ENCODE measurements at regions not wholly inside any gene's neighbourhood (a gene's known extent, or its start where the extent isn't known, plus 50 kb on each side); places are given as distances from the start of the nearest gene placed in this dataset.

DNA sequence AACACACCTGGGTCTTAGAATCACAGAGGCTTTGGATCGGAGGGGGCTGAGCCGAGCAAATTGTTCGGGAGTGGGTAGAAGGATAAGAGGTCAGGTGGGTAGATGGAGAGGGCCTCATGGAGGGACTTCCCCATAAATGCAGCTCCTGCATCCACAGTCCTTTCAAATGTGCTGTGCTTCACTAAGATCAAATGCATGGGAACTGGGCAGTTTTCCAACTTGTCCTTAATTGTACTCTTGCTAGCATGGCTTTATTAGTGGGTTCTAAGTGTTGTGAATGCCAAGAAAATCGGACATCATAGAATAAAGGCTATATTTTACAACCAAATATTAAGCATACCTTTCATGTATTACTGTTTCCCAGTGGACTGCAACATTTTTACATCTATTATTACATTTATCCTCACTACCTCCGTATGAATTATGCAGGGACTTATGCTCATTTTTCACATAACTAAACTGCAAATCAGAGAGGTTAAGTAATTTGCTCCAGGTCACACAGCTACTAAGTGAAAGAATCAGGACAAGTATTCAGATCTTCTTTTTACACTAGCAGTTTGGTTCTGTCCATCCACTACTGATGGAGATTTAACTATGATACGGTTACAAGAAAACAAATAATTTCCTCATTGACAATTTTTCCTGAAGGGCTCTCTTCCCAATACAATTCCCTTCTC lies 174.5 kb upstream of the RUNX1 start:
- DNase-seq (ENCODE audit: low read depth) = no peak

GRCh38 chr21:35222541-35222941 lies 173.4 kb upstream of the RUNX1 start:
- DNase-seq (ENCODE audit: low read depth) = no peak

- DNase-seq (ENCODE audit: low read depth) = no peak
These were observed 172.9 kb upstream of the RUNX1 start for GRCh38 chr21:35222021-35222420.

GRCh38 chr21:35220301-35220700 lies 171.2 kb upstream of the RUNX1 start:
- no peak for DNase-seq (ENCODE audit: low read depth)

DNA sequence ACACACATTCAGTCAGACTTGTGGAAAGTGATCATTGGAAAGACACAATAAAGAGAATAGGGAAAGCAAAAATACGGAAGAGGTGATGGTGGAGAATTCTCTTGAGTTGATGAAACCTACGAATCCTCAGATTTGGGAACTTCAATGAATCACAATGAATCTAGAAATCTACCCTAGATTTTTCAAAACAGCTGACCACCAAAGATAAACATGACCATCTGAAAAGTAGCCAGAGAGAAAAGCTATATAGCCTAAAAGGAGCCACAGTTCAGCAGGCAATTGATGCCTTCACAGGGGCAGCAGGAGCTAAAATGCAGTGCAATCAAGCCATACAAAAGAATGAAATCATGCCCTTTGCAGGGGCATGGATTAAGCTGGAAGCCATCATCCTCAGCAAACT lies 170.6 kb upstream of the RUNX1 start:
- DNase-seq (ENCODE audit: low read depth) = no peak

- DNase-seq (ENCODE audit: low read depth) = no peak
These were observed 170.2 kb upstream of the RUNX1 start for GRCh38 chr21:35219291-35219690.

- no peak for DNase-seq (ENCODE audit: low read depth)
These were observed 168.5 kb upstream of the RUNX1 start for GRCh38 chr21:35217504-35218060.

DNA sequence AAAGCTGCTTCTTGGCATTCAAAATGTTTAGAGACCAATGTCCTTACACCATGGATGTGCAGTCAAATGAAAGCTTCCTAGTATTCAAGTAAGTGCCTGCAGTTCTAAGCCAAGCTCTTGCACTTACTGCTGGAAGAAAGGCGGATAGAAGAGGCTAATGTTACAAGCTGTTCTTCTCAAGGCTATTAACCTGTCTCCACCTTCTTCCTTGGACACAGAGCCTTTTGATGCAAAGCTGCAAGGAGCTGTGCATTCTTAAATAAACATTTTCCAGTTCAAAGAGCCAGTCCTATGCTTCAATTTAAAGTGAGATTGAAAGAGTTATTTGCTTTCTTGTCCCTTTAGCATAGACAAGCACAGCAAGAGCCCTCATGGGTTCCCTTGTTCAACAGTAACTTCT lies 167.9 kb upstream of the RUNX1 start:
- no peak for DNase-seq (ENCODE audit: low read depth)

DNA sequence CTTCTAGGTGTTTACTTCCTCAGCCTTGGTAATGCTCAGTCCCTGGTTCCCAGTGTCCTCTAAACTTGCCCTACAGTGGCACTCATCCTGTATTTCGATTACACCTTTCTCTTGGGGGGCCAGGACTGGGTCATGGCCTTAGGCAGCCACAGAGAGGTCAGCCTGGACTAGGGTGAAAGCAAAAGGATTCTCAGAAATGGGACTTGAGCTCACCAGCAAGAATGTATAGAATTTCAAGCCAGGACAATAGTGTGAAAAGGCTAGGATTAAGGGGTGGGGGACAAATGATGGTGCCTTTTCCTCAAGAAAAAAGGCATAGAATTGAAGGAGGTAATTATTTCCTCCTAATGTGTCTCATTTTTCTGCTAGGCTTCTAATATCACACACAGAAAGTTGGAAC lies 166.8 kb upstream of the RUNX1 start:
- DNase-seq (ENCODE audit: low read depth) = no peak

DNA sequence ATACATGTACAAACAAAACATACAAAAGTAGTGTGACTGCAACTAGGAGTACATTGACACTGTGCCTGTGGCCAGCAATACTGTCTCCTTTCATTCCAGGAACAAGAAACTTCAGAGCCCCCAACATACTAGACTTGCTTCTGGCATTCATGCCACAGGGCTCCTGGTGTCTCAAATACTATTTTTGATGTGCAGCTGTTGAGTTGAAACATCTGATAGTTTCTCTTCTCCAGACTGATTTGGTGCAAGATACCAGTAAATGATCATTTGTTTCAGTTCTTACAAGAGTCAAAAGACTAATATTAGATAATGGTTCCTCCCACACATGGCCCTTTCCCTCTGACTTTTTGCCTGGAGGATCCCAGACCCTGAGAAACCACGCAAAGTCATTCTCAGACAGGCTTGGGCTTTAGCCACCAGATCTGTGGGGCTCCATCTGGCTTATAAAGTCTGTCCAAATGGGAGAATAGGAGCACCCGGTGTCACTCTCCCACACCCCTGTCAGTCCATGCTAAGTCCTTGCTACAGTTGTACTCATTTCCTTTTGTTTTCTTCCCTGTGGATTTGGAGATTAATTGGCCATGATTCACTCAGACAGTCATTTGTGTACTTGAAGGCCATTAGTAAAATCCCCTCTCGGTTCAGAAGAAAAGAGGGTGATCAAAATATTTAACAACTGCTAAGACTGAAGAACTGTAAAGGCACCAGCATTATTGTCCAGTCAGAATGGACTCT lies 163.5 kb upstream of the RUNX1 start:
- no peak for DNase-seq (ENCODE audit: low read depth)

GRCh38 chr21:35211782-35212181 lies 162.7 kb upstream of the RUNX1 start:
- no peak for DNase-seq (ENCODE audit: low read depth)

DNA sequence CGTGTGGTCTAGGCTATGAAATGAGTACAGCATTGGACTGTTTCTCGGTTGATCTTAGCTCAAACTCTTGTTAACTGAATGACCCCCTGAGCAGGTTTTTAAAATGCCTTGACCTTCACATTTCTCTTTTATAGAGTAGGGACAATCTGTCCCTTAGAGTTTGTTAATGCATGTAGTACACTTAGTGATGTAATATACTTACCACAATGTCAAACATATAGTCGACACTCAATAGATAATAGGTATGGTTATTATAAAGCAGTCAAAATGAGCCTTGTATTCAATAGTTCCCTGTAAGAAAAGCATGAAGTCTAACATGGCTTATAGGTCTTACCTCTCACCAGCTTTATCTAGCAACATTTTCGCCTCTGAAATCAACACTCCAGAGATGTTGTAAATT lies 161.0 kb upstream of the RUNX1 start:
- no peak for DNase-seq (ENCODE audit: low read depth)

GRCh38 chr21:35208810-35209517 lies 159.9 kb upstream of the RUNX1 start:
- DNase-seq (ENCODE audit: low read depth) = no peak

GRCh38 chr21:35208104-35208503 lies 159.0 kb upstream of the RUNX1 start:
- DNase-seq (ENCODE audit: low read depth) = no peak

GRCh38 chr21:35207322-35207721 lies 158.2 kb upstream of the RUNX1 start:
- no peak for DNase-seq (ENCODE audit: low read depth)

DNA sequence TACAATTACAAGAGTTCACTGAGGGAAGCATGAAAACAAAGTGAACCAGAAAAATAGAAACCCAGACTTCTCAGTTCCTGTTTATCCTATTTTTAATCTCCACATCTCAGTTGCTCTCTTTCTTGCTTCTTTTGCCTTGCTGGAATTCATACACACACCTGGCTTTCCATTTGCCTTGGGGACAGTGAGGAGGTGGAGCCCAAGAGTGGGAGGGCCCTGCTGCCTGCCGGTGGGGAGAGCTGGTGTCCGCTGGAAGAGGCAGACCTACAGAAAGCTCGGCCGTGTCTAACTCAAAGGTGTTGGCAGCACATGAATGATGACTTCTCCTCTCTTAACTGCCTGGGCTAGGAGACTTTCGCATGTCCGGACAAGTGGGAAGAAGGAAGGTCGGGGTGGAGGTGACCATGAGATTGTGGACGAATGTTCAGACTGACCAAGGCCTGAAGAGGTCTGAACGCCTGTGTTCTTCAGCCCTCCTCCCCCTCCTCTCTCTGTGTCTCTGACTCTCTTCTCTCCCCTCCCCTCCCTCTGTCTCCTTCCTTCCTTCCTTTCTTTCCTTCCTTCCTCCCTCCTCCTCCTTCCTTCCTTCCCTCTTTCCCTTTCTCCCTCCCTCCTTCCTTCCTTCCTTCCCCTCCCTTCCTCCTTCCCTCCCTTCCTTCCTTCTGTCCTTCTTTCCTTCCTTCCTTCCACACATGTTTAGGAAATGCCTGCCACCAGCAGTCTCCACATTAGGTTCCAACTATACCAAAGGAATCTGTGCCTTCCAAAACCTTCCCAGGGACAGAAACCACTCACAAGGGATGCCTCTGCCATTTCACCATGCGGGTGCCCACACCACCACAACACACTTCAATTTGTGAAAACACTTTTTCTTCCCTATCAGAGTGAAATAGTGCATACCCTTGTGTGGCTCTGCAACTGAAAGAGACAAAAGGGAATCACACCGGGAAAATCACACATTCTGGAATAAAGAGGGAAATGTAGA lies 157.3 kb upstream of the RUNX1 start:
- DNase-seq (ENCODE audit: low read depth) = no peak

- DNase-seq (ENCODE audit: low read depth) = no peak
These were observed 155.9 kb upstream of the RUNX1 start for GRCh38 chr21:35204850-35205541.

DNA sequence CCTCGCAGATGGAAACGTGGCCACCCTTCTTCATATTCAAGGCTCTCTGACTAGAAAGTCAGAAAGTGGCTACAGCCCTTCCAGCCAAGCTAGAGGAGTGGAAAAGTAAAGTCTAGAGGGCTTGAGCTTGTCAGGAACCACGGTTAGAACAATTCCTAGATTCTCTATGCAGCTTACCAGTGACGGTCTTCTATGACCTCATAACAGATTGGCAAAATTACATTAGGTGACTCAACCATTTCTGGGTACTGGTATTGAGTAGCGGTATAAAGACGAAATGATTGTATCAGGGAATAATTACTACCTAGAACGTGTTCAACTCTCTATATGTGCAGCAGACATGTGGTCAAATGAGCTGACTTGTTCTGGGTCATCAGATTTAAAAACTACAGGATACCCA lies 155.0 kb upstream of the RUNX1 start:
- DNase-seq (ENCODE audit: low read depth) = no peak

DNA sequence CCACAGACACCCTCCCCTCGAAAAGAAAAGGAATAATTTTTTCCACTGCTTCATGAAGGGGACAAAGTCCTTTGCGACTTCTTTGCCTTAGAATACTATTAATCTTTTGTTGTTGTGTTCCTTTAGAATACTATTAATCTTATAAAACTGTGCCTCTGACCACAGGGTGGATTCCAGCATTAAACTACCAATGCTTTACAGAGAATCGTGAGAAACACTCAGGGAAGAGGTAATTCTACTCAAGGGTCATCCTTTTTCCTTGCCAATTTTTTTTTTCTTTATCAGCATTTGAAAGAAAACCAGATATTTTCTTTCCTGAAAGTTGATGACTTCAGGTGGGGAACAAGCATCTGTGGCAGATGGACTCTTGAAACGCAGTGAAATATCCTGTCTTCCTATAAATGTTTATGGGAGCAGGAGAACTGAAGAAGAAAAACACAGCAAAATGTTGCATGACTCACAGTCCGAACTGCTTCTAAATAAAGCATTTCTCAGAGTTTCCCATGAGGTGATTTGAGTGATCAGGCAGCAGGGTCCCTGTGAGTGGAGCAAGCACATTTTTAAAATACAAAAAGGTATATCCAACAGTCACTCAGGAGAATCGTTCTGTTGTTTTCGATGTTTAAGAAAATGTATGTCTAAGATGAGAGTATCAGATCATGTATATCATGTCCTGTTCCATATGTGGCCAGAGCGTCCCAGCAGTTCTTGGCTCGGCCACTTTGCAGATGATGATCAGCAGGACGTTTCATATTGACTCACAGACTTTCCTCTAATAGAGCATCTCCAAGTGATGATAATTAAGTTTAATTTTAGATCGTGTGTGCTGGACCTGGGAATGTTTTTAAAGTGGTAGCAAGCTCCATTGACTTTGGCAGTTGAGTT lies 154.2 kb upstream of the RUNX1 start:
- DNase-seq (ENCODE audit: low read depth) = no peak

GRCh38 chr21:35202431-35202830 lies 153.3 kb upstream of the RUNX1 start:
- DNase-seq (ENCODE audit: low read depth) = no peak
